ENCODE measurements at regions not wholly inside any gene's neighbourhood (a gene's known extent, or its start where the extent isn't known, plus 50 kb on each side); places are given as distances from the start of the nearest gene placed in this dataset.

DNA sequence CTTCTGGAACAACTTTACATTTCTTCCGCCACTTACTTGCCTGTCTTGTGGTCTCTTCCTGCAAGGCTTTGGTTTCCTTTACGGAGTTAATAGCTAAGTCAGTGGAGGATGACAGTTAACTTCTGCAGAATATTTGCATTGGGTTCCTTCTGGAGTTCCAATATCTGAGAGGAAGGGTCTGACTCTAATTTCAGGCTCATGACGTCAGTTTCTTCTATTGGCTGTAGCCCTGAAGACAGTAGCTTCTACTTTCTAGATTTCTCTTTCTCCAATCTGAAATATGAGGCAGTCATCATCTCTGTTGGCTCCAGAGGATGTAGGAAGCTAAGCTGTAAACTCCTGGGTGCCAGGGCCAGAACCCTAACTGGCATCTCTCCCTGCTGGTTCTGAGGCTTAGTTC is 76.7 kb downstream of the FRMPD3 start:
- CTCF ChIA-PET = no interaction called here

More for the DNA sequence above, 76.7 kb downstream of the FRMPD3 start:
- no peak overlapping the region for H3K27ac ChIP-seq (ENCODE audit: insufficient read depth, low read length)
- no peak for TF ChIP-seq BHLHE40 (IDR thresholded peaks at IDR 0.05; ENCODE audit: low read depth, low read length)
- no peak for TF ChIP-seq CEBPB (IDR thresholded peaks at IDR 0.05; ENCODE audit: low read depth, low read length)
- TF ChIP-seq POLR2A (IDR thresholded peaks at IDR 0.05; ENCODE audit: low read depth, low read length) = no peak
- no peak for TF ChIP-seq RCOR1 (IDR thresholded peaks at IDR 0.05; ENCODE audit: insufficient replicate concordance, low read length)
- no peak for TF ChIP-seq MAZ (IDR thresholded peaks at IDR 0.05; ENCODE audit: borderline replicate concordance, low read depth, low read length)
- TF ChIP-seq, protein P1, sequence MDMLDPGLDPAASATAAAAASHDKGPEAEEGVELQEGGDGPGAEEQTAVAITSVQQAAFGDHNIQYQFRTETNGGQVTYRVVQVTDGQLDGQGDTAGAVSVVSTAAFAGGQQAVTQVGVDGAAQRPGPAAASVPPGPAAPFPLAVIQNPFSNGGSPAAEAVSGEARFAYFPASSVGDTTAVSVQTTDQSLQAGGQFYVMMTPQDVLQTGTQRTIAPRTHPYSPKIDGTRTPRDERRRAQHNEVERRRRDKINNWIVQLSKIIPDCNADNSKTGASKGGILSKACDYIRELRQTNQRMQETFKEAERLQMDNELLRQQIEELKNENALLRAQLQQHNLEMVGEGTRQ (IDR thresholded peaks at IDR 0.05; ENCODE audit: low read depth, low read length) = no peak
- no peak for TF ChIP-seq MXI1 (IDR thresholded peaks at IDR 0.05; ENCODE audit: borderline replicate concordance, low read depth, low read length)
- no peak for TF ChIP-seq SMC3 (IDR thresholded peaks at IDR 0.05; ENCODE audit: low read depth, low read length)
- TF ChIP-seq CHD1 (IDR thresholded peaks at IDR 0.05; ENCODE audit: low read depth, low read length) = no peak
- no peak for TF ChIP-seq MAFK (IDR thresholded peaks at IDR 0.05; ENCODE audit: low read depth, low read length)
- no peak for TF ChIP-seq FOS (IDR thresholded peaks at IDR 0.05; ENCODE audit: low read depth, low read length)
- TF ChIP-seq, protein P2, sequence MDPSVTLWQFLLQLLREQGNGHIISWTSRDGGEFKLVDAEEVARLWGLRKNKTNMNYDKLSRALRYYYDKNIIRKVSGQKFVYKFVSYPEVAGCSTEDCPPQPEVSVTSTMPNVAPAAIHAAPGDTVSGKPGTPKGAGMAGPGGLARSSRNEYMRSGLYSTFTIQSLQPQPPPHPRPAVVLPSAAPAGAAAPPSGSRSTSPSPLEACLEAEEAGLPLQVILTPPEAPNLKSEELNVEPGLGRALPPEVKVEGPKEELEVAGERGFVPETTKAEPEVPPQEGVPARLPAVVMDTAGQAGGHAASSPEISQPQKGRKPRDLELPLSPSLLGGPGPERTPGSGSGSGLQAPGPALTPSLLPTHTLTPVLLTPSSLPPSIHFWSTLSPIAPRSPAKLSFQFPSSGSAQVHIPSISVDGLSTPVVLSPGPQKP (IDR thresholded peaks at IDR 0.05; ENCODE audit: borderline replicate concordance, low read depth, low read length) = no peak
- TF ChIP-seq RFX5 (IDR thresholded peaks at IDR 0.05; ENCODE audit: low read depth, low read length) = no peak
- TF ChIP-seq, protein P3, sequence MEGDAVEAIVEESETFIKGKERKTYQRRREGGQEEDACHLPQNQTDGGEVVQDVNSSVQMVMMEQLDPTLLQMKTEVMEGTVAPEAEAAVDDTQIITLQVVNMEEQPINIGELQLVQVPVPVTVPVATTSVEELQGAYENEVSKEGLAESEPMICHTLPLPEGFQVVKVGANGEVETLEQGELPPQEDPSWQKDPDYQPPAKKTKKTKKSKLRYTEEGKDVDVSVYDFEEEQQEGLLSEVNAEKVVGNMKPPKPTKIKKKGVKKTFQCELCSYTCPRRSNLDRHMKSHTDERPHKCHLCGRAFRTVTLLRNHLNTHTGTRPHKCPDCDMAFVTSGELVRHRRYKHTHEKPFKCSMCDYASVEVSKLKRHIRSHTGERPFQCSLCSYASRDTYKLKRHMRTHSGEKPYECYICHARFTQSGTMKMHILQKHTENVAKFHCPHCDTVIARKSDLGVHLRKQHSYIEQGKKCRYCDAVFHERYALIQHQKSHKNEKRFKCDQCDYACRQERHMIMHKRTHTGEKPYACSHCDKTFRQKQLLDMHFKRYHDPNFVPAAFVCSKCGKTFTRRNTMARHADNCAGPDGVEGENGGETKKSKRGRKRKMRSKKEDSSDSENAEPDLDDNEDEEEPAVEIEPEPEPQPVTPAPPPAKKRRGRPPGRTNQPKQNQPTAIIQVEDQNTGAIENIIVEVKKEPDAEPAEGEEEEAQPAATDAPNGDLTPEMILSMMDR (conservative IDR thresholded peaks at IDR 0.05; ENCODE audit: low read depth, low read length) = no peak
- no peak overlapping the region for H2BK15ac ChIP-seq (ENCODE audit: low read depth, low read length)
- H3K9ac ChIP-seq (ENCODE audit: low read depth, low read length) = no peak overlapping the region
- no peak overlapping the region for H2AK5ac ChIP-seq (ENCODE audit: low read depth, low read length)
- intact Hi-C loops (cut with micrococcal nuclease) (no loop called here), dilution Hi-C loops (cut with HindIII; ENCODE audit: low sequenced_read_pairs, unreplicated experiment) (no loop called here), in situ Hi-C loops (cut with MboI; ENCODE audit: low sequenced_read_pairs) (no loop called here)
- no peaks in the 10 kb centered on the region for H3K9me3 ChIP-seq (ENCODE audit: control insufficient read depth, insufficient read depth, low read length)
- DNase-seq (no peak), ATAC-seq (ENCODE audit: low read depth) (no peak)
- H3K18ac ChIP-seq (ENCODE audit: low read depth, low read length) = no peak overlapping the region
- no peak overlapping the region for H3K4ac ChIP-seq (ENCODE audit: low read depth, low read length)
- no peaks in the 10 kb centered on the region for H3K36me3 ChIP-seq (ENCODE audit: control insufficient read depth, insufficient read depth, low read length)
- no peaks in the 10 kb centered on the region for H3K4me1 ChIP-seq (ENCODE audit: control insufficient read depth, insufficient read depth, low read length)
- no peak overlapping the region for H2BK5ac ChIP-seq (ENCODE audit: low read depth, low read length, poor library complexity, severe bottlenecking)
- H3K23ac ChIP-seq (ENCODE audit: low read depth, low read length) = no peak overlapping the region
- no peak overlapping the region for H4K8ac ChIP-seq (ENCODE audit: low read depth in 2 of 2, low read length in 2 of 2)
- no peak overlapping the region for H3K4me3 ChIP-seq (ENCODE audit: insufficient read depth, low read depth, low read length)
- H2AFZ ChIP-seq (replicated peaks; ENCODE audit: low read length, poor library complexity) = no peak overlapping the region
- no peaks in the 10 kb centered on the region for H4K20me1 ChIP-seq (ENCODE audit: insufficient read depth, low read length)
- H3K9me1 ChIP-seq (ENCODE audit: insufficient read depth, low read length) = no peaks in the 10 kb centered on the region; the same call in 1 of the 2 replicates
- no peak overlapping the region for H3K56ac ChIP-seq (ENCODE audit: extremely low read depth, insufficient read depth, low read length)
- no TSS peak for BruUV-seq (replicated peaks)
- no peaks in the 10 kb centered on the region for H3K79me1 ChIP-seq (ENCODE audit: low read depth in 1 of 2, low read length in 2 of 2)
- H4K5ac ChIP-seq (ENCODE audit: low read depth, low read length) = no peak overlapping the region
- POLR2A ChIA-PET (ENCODE audit: unreplicated experiment) = no interaction called here
- no CpG with 5 or more reads among the region's 3 CpGs for WGBS, 2 experiments (ENCODE audit: extremely low coverage in 2 of 2, insufficient read length in 1 of 2)
- H3K27me3 ChIP-seq (ENCODE audit: control insufficient read depth, insufficient read depth, low read length) = peaks cover 58% of the 10 kb centered on the region
- H2BK20ac ChIP-seq (ENCODE audit: low read depth, low read length) = no peak overlapping the region
- H3K14ac ChIP-seq (replicated peaks; ENCODE audit: low read depth, low read length) = no peak overlapping the region
- no peak overlapping the region for H2AK9ac ChIP-seq (replicated peaks; ENCODE audit: low read depth, low read length, poor library complexity)
- no peak overlapping the region for H3K4me2 ChIP-seq (ENCODE audit: low read depth, low read length)
- no peak overlapping the region for H2BK120ac ChIP-seq (ENCODE audit: low read depth, low read length)
- H4K91ac ChIP-seq (ENCODE audit: insufficient read depth, low read depth, low read length) = no peak overlapping the region
